ENCODE measurements at regions not wholly inside any gene's neighbourhood (a gene's known extent, or its start where the extent isn't known, plus 50 kb on each side); places are given as distances from the start of the nearest gene placed in this dataset.

DNA sequence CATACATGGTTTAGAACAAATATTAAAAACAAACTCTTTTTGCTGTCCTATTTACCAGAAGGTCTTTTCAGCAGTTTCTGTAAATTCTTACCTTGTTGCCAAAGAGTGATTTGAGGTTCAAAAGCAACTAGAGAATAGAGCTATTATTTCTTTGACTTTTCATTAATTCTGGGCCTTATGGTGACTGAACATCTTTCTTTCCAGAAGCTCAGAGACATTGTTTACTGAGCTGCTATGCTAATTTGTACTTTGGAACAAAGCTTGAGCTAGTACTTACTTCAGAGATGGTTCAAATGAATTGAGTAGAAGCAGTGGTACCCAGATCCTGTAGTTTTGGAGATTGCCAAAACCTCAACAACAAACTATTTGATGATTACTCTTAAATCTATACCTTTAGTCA lies 331.2 kb downstream of the SPRY2 start:
- Histone ChIP-seq H3K4me3 (ENCODE audit: low read depth, low read length) (no peak overlapping the region), H3K27ac (ENCODE audit: low read depth, low read length) (no peak overlapping the region), H3K9me3 (ENCODE audit: control insufficient read depth, insufficient read depth, low read length) (no peaks in the 10 kb centered on the region; the same call in 1 of the 2 replicates), H3K27me3 (ENCODE audit: control insufficient read depth, insufficient read depth, low read length) (no peaks in the 10 kb centered on the region)
- DNase-seq (ENCODE audit: low read depth, low spot score) = no peak
- POLR2A ChIA-PET = no interaction called here
- TF ChIP-seq, protein P1, sequence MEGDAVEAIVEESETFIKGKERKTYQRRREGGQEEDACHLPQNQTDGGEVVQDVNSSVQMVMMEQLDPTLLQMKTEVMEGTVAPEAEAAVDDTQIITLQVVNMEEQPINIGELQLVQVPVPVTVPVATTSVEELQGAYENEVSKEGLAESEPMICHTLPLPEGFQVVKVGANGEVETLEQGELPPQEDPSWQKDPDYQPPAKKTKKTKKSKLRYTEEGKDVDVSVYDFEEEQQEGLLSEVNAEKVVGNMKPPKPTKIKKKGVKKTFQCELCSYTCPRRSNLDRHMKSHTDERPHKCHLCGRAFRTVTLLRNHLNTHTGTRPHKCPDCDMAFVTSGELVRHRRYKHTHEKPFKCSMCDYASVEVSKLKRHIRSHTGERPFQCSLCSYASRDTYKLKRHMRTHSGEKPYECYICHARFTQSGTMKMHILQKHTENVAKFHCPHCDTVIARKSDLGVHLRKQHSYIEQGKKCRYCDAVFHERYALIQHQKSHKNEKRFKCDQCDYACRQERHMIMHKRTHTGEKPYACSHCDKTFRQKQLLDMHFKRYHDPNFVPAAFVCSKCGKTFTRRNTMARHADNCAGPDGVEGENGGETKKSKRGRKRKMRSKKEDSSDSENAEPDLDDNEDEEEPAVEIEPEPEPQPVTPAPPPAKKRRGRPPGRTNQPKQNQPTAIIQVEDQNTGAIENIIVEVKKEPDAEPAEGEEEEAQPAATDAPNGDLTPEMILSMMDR (IDR thresholded peaks at IDR 0.05; ENCODE audit: low read depth, low read length) = no peak
- CTCF ChIA-PET = no interaction called here

DNA sequence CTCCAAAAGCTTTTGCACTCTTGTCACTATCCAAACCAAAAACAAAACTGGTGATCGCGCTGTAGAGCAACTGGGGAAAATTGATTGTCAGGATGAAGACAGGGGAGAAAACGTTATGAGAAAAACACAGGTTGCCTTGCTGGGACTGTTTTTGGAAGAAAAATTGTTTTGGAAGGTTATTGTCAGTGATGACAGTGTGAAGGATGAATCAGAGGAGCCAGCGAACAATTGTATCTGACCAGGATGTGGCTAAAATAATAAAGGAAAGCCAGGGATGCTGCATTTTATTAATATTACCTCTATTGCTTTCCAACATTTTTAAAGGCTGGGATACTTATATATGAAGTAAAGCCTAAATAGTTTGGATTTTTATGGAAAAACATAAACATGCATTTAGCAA lies 334.0 kb downstream of the SPRY2 start:
- H3K9me3 ChIP-seq (ENCODE audit: control insufficient read depth, insufficient read depth, low read length) = no peaks in the 10 kb centered on the region
- DNase-seq (ENCODE audit: low read depth, low spot score) = no peak
- TF ChIP-seq, protein P1 (IDR thresholded peaks at IDR 0.05; ENCODE audit: low read depth, low read length) = no peak
- ChIA-PET POLR2A (no interaction called here), CTCF (no interaction called here)
- no peaks in the 10 kb centered on the region for H3K27me3 ChIP-seq (ENCODE audit: control insufficient read depth, insufficient read depth, low read length)
- no peak overlapping the region for H3K27ac ChIP-seq (ENCODE audit: low read depth, low read length)
- no peak overlapping the region for H3K4me3 ChIP-seq (ENCODE audit: low read depth, low read length)

- no peaks in the 10 kb centered on the region for H3K27me3 ChIP-seq (ENCODE audit: control insufficient read depth, insufficient read depth, low read length)
- H3K27ac ChIP-seq (ENCODE audit: low read depth, low read length) = no peak overlapping the region
- ChIA-PET POLR2A (no interaction called here), CTCF (interaction anchor here (0.6 kb wide), 1 partner anchor 1592 kb away, joined by 4 read pairs; no protein-coding TSS in a partner anchor)
- no peaks in the 10 kb centered on the region for H3K9me3 ChIP-seq (ENCODE audit: control insufficient read depth, insufficient read depth, low read length)
- H3K4me3 ChIP-seq (ENCODE audit: low read depth, low read length) = no peak overlapping the region
- DNase-seq (ENCODE audit: low read depth, low spot score) = no peak
- TF ChIP-seq, protein P1 (IDR thresholded peaks at IDR 0.05; ENCODE audit: low read depth, low read length) = no peak
These were observed 339.4 kb downstream of the SPRY2 start for GRCh38 chr13:80001510-80001842.

DNA sequence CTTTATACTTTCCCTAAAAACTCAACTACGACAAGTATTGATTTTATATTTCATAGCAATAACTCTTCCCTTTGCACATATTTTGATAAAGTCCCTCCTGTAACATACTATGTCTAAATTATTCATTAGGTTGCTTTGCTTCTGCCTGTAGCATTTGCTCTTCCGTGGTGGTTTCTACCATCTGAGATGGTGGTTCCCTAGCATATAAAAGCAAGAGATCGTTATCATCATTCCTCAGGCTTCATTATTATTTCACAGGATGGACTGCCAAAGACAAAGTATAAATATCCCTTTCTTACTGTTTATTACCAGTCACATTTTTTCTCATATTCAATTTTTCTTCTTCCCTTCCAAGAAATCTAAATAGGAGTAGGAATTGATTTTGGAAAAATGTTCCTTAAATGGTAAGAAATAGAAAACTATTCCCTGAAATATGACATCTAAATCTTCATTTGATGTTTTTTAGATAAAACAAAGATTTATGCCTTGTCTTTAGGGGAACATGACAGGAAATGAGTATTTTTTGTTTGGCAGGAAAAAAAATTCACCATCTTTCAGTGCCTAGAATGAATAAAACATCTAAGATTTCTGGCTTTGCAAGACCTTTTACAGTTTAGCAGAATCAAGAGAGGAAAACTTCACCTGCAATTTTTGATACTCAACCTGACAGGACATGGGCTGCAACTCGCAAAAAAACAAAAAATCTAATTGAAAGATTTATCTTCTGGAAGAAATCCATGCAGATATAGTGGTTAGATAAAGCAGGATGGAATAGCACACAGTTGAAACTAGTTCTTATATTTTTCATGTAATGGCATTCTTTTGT lies 340.0 kb downstream of the SPRY2 start:
- ChIA-PET CTCF (no interaction called here), POLR2A (no interaction called here)
- H3K27me3 ChIP-seq (ENCODE audit: control insufficient read depth, insufficient read depth, low read length) = no peaks in the 10 kb centered on the region
- no peak overlapping the region for H3K27ac ChIP-seq (ENCODE audit: low read depth, low read length)
- TF ChIP-seq, protein P1 (IDR thresholded peaks at IDR 0.05; ENCODE audit: low read depth, low read length) = no peak
- no peak overlapping the region for H3K4me3 ChIP-seq (ENCODE audit: low read depth, low read length)
- no peaks in the 10 kb centered on the region for H3K9me3 ChIP-seq (ENCODE audit: control insufficient read depth, insufficient read depth, low read length)
- no peak for DNase-seq (ENCODE audit: low read depth, low spot score)

DNA sequence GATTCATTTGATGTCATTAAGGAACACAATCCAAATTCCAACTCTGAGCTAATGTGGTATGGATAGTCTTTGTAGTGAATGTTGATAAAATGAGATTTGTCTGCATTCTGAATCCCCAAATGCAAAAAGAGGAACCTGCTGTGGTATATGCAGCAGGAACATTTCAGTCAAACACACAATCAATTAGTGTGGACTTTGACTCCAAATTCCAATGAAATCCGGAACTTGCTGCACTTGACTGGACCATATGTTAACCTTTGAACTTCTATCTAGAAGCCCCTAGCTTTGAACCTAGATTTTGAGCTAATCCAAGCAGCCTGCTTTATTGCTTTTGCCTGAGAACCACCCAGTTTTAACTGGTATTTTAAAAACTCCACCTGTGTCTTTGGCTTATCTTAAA lies 341.3 kb downstream of the SPRY2 start:
- ChIA-PET CTCF (no interaction called here), POLR2A (no interaction called here)
- H3K27ac ChIP-seq (ENCODE audit: low read depth, low read length) = no peak overlapping the region

More for the DNA sequence above, 341.3 kb downstream of the SPRY2 start:
- Histone ChIP-seq H3K27me3 (ENCODE audit: control insufficient read depth, insufficient read depth, low read length) (no peaks in the 10 kb centered on the region), H3K9me3 (ENCODE audit: control insufficient read depth, insufficient read depth, low read length) (no peaks in the 10 kb centered on the region), H3K4me3 (ENCODE audit: low read depth, low read length) (no peak overlapping the region)
- no peak for DNase-seq (ENCODE audit: low read depth, low spot score)
- TF ChIP-seq, protein P1 (IDR thresholded peaks at IDR 0.05; ENCODE audit: low read depth, low read length) = no peak

All from AG04450 (cell line).